Activated naive CD4-positive, alpha-beta T cell treated with Interleukin-2 at 50 U/mL for 16 hours (primary cell): ENCODE measurements at regions not wholly inside any gene's neighbourhood (a gene's known extent, or its start where the extent isn't known, plus 50 kb on each side); places are given as distances from the start of the nearest gene placed in this dataset.

Experiments
- DNase-seq: peaks from one replicate; pipeline ENCODE4 v3.0.0-alpha.2; 2020

GRCh38 chr7:35498416-35498815, 196.5 kb downstream of the HERPUD2 start:
- DNase-seq, result no peak

DNA sequence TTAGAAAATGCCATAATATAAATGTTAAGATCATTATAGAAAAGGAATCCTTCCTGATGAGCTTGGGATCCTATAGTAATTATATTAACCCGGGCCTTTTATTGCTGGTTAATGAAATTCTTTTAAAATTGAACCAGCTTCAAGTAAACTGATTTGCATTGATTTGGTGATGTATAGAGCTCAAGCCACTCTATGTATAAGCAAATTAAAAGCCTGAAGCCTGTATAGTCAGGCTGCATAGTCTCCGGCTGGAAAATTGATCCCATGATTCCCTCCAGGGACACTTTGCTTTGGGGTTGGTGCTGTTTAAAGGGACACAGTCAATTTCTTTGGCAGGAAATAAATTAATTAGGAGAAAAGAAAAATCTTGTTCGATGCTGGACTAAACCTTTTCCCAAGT, 199.1 kb downstream of the HERPUD2 start:
- no peak for DNase-seq

GRCh38 chr7:35495377-35495776, 199.6 kb downstream of the HERPUD2 start:
- DNase-seq, result no peak

DNA sequence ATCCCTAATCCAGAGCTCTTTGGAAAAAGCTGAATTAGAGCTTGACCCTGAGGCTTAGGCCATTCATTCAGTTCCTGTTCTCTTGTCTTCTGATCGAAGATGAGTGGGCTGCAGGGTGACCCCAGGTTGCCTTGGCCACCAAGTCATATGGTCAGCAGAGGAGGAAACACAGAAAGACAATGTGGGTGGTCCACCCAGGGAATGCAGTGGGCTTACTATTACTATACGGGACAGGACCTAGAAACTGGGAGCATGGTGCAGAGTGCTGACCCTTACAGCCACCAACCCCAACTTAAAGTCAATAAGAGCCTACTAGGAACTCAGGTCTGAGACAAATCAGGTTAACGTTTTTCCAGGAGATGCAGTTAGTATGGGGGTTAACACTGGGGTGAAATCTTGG, 200.5 kb downstream of the HERPUD2 start:
- no peak for DNase-seq

- DNase-seq, result no peak
Measured at GRCh38 chr7:35492451-35493175, 202.3 kb downstream of the HERPUD2 start.

DNA sequence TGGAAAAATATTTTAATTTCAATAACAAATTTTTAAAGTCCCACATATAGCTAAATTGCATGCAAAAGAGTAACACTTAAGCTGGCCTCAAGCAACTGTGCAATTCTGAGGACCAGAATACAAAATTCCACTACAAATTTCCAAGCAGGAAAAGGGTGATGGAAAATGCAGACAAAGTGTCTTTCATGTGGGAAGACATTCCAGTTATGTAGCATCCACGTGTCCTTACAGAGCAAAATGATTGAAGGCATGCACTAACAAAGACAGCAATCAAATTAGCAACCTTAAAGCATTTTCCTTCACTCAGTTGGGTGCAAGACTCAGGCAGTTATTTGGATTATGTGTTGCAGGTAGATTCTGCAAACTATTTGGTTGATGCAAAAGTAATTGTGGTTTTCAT, 203.7 kb downstream of the HERPUD2 start:
- DNase-seq, result no peak

DNA sequence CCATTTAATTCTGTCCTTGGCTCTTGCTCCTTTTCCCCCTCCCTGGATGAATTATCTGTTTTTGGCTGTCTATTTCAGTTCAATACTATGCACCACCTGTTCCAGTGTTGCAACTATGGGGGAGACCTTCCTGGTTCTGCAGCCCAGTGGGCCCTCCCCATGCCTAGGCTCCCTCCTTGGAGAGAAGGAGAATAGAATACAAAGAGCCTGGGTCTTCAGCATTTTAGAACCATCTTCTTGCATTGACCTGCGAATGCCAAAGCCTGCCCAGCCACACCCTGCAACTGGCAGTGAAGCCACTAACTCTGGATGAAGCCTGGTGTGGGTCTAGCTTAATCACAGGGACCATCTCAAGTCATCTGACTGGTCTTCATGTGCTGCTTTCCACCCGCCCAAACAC, 207.1 kb downstream of the HERPUD2 start:
- no peak for DNase-seq

DNA sequence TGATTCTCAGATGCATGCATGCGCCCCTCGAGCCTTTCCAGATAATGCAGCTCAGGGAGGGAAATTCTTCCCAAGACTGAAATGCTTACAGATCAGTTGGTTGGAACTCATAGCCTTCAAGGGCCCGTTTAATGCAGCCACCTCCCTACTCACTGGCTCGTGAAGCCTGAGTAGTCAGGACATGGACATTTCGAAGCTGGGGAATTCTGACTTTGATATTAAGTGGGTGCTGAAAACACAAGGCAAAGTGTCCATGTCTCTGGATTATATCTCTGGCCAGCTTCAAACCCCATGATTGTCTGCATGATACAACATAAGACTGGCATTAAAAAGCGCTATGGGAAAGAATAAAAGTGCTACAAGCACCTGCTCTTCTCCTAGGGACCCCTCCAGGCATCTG, 207.5 kb downstream of the HERPUD2 start:
- no peak for DNase-seq

- no peak for DNase-seq
Measured at GRCh38 chr7:35485436-35485835, 209.5 kb downstream of the HERPUD2 start.

- no peak for DNase-seq
Measured at GRCh38 chr7:35483568-35483967, 211.4 kb downstream of the HERPUD2 start.

DNA sequence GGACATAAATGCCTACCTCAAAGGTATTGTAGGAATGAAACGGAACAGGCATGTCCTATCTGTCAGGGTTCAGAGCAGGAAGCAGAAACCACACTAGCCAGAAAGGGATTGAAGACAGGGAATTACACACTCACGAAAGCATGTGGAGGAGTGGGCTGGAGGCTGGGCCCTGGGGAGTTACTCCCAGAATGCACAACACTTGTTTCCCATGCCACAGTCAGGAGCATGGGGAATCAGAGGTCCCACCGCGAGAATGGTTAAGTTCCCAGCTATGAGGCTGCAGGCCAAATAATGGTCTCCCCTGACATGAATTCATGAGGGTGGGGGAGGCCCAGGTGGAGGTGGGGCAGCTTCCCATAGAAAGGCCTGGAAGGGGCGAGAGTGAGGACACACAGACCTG, 212.7 kb downstream of the HERPUD2 start:
- no peak for DNase-seq

GRCh38 chr7:35480806-35481205, 214.1 kb downstream of the HERPUD2 start:
- DNase-seq, result no peak

DNA sequence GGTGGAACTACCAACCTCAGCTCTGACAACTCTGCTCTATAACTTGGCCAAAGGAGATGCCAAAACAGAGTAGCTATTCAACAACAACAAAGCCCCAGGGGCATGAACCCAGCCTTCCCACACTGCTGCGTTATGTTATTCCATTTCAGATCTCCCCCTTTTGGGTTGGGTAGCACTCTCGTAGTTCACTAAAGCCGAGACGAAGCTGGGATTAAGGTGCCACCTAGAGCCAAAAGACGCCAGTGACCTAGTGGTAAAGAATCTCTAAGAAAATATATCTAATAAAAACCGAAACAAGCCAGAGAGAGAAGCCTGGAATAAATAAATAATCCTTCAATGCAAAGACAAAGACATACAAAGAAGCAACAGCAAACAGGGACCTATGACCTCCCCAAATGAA, 217.3 kb downstream of the HERPUD2 start:
- DNase-seq, result no peak

- DNase-seq, result no peak
Measured at GRCh38 chr7:35474100-35474499, 220.2 kb upstream of the TBX20 start.

DNA sequence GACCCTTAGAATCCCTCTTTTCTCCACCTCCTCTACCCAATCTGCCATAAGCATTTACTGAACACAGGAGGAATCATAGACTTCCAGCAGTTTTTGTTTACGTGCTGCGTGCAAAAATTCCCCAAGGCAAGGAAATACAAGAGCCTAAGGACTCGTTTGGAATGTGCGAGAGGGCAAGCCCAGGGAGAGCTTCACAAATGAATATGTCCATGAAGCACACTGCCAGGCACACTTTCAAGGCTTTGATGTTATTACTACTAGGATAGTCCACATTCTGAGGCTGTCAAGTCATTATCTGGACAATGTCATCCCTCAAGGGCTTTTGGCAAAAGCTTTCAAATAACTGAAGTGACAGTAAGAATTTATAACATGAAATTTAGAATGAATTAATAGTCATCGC, 214.7 kb upstream of the TBX20 start:
- DNase-seq, result no peak

DNA sequence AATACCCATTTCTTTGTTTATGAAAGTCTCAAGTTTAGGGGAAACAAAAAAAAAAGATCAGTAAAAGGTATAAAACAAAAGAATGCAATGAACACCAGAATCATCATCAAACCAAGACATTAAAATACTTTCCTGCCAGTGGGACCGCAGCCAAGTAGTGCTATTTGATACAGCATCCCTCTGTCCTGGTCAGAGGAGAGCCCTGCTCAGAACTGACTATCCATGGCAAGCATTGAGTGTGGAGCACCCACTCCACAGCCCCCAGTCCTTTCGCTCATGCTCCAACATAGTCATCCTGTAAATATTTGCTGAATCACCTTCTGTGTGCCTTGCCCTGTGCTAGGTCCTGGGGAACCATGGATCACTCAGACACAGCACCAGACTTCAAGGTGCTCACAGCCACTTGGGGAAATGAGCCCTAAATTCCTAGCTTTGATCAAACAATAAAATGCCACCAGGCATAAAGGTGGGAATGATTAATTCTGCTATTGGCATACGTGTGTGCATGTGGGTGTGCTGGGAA, 213.6 kb upstream of the TBX20 start:
- DNase-seq, result no peak

- no peak for DNase-seq
Measured at GRCh38 chr7:35465791-35466336, 212.0 kb upstream of the TBX20 start.

GRCh38 chr7:35463751-35464150, 209.9 kb upstream of the TBX20 start:
- no peak for DNase-seq

- DNase-seq, result no peak
Measured at GRCh38 chr7:35463176-35463700, 209.3 kb upstream of the TBX20 start.

DNA sequence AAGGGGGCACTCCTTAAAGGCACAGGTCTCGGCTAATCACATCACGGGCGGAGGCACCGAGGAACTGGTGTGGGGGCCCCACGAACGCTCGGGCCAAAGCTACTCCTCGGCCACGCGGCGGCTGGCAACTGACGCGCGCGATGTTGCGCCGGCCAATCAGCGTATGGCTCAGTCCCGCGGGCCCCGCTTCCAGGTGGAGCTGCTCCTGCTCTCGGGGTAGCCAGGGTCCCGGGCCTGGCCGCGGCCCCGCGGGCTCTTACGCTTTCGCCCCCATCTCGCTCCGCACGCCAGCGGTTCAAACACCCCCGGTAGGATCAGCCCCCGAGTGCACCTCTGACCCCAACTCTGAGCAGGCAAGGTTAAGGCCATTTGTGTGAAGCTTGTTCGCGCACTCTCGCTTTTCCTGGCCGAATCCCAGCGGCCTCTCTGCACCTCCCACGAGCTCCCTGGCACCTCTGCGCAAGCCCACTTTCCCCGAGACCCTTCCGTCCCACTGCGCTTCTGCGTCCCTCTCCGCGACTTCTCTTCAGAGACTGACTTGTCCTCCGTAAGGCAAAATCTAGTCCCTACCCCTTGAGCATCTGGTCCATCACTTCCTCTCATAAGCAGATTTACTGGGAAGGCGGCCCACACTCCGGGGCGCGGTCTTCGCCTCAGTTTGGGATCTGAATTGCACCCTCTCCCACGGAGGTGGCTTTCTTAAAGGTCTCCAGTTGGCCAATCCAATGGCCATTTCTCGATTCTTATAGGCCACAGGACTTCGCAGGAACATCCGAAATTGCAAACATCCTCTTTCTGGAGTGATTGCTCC, 200.9 kb upstream of the TBX20 start:
- DNase-seq, result no peak

DNA sequence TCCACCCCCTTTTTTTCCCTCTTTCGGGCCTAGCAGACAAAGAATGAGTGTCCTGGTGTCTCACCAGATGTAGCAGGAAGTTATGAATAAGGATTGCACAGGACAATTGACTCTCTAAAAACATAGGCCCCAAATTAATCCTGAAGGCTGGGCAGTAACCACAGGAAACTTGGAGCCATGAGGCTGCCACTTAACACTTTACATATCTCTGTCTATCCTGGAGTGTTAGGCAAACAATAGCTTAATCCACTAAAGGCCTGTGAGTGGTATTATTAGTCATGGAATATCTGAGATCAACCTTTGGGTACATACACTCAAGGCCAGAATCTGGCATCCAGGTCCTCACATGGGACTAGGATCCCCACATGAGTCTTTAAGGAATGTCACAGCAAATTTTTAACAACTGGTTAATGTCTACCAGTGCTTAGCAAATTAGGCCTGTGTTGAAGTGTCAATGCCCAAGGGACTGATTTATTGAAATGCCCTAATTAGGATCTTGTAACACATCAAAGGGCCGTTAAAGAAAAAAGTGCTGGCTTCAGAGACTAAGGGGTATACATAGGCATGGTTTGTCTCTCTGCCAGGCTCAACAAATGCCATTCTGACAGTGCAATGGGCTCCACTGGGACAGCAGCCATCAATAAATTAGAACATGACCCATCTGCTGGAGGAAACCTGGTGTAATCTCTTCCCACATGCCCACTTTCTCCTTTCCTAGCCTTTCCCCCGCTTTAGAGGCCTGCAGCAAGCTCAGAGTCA, 196.7 kb upstream of the TBX20 start:
- DNase-seq, result no peak

DNA sequence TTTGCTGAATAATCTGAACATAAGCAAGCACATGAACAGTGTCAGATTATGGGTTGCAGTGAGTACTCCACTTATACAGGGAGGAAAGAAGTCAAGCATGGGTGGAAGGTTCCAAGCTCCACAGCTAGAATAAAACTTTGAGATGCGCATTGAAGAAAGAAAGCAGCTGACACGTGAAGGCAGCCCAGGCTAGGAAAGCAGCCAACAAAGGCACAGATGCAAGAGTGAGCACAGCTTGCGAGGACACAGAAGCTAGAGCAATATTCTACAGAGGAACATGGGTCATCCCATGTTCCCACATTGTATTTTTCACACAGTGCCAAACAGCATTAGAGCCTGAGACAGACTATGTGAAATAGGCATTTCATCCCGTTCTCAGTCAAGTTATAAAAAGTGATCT, 194.6 kb upstream of the TBX20 start:
- DNase-seq, result no peak

- no peak for DNase-seq
Measured at GRCh38 chr7:35446091-35446490, 192.2 kb upstream of the TBX20 start.
